GM12875 (cell line): ENCODE measurements at regions not wholly inside any gene's neighbourhood (a gene's known extent, or its start where the extent isn't known, plus 50 kb on each side); places are given as distances from the start of the nearest gene placed in this dataset.

Source experiments
- H3K4me3 ChIP-seq: one replicate; pipeline ENCODE4 v1.5.1; 2011; ENCODE audit warnings: low read depth, low read length, control low read depth
- TF ChIP-seq, protein P1 (sequence below): IDR thresholded peaks from 2 replicates; pipeline ENCODE4 v1.5.1; 2011; ENCODE audit warnings: low read depth, mild to moderate bottlenecking, control low read depth, inconsistent platforms, low read length, moderate library complexity, borderline replicate concordance; ENCODE audit not compliant: insufficient read depth

- no peak overlapping the region for H3K4me3 ChIP-seq
- TF ChIP-seq, protein P1, sequence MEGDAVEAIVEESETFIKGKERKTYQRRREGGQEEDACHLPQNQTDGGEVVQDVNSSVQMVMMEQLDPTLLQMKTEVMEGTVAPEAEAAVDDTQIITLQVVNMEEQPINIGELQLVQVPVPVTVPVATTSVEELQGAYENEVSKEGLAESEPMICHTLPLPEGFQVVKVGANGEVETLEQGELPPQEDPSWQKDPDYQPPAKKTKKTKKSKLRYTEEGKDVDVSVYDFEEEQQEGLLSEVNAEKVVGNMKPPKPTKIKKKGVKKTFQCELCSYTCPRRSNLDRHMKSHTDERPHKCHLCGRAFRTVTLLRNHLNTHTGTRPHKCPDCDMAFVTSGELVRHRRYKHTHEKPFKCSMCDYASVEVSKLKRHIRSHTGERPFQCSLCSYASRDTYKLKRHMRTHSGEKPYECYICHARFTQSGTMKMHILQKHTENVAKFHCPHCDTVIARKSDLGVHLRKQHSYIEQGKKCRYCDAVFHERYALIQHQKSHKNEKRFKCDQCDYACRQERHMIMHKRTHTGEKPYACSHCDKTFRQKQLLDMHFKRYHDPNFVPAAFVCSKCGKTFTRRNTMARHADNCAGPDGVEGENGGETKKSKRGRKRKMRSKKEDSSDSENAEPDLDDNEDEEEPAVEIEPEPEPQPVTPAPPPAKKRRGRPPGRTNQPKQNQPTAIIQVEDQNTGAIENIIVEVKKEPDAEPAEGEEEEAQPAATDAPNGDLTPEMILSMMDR = no peak
Observed at GRCh38 chr2:239856620-239857285, 168.4 kb downstream of the NDUFA10 start.

GRCh38 chr2:239855863-239856587, 169.1 kb downstream of the NDUFA10 start:
- no peak overlapping the region for H3K4me3 ChIP-seq

GRCh38 chr2:239854596-239854995, 170.5 kb downstream of the NDUFA10 start:
- TF ChIP-seq, protein P1 = no peak
- no peak overlapping the region for H3K4me3 ChIP-seq

More at GRCh38 chr2:239855863-239856587, 169.1 kb downstream of the NDUFA10 start:
- TF ChIP-seq, protein P1 = no peak

DNA sequence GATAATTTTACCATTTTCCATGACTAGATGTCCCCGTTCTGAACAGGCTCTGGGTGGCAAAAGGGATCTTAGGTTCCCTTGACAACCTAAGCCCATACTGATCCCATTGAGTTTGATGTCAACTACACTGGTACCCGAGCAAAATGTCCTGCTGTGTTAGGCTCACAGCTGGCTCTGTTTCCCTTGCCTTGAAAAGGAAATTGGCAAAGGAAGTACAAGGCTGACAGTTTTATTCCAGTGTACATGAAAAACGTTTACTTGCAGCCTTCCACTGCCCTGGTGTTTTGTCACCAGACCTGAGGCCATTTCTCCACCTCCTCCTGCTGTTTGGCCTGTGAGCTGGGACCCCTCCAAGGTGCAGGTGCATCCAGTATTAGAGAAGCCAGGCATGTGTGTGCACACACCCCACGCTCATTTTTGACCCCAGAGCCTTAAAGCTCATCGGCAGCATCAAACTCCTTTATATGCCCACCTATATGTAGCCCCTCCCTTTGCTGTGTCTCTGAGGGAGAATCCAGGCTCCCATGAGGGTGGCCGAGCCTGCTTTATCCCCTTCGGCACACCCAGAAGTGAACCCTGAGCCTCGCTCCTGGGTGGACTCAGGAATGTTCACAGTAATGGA, 171.3 kb downstream of the NDUFA10 start:
- TF ChIP-seq, protein P1 = no peak
- H3K4me3 ChIP-seq = no peak overlapping the region

DNA sequence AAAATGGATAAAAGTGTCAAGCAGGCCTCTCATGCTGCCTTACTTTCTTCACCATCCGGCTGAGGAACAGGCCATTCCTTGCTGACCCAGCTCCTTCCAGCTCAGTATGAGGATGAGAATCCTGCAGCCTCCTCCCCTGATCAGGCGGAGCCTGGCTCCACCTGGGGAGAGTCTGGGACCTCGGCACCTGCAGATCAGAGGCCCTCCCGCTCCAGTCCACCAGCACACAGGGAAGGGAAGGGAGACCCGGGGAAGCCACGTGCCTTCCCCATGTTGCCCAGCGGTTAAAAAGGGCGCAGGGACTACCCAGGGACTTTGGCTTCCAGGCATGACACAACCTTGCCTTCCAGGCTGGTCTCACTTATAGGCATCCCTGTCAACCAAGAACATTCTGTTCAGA, 172.0 kb downstream of the NDUFA10 start:
- TF ChIP-seq, protein P1 = no peak
- H3K4me3 ChIP-seq = no peak overlapping the region

- H3K4me3 ChIP-seq = no peak overlapping the region
- TF ChIP-seq, protein P1 = no peak
Observed at GRCh38 chr2:239852272-239852671, 172.9 kb downstream of the NDUFA10 start.
